Bronchial epithelial cell (primary cell): ENCODE measurements at regions not wholly inside any gene's neighbourhood (a gene's known extent, or its start where the extent isn't known, plus 50 kb on each side); places are given as distances from the start of the nearest gene placed in this dataset.

Experiments
- DNase-seq: peaks from one replicate; pipeline ENCODE4 v3.0.0-alpha.2; 2010; ENCODE audit warnings: low read depth
- FAIRE-seq: peaks from 2 replicates; lab custom pipeline; 2011; peaks lifted over from hg19 to GRCh38; lab: Jason Lieb, UNC
- H3K27me3 ChIP-seq: 2 replicates; pipeline ENCODE4 v1.5.1; 2011; ENCODE audit warnings: low read length; ENCODE audit not compliant: control insufficient read depth, insufficient read depth
- H3K36me3 ChIP-seq: 2 replicates; pipeline ENCODE4 v1.5.1; 2011; ENCODE audit warnings: low read length; ENCODE audit not compliant: control insufficient read depth, insufficient read depth
- H3K4me3 ChIP-seq: 2 replicates; pipeline ENCODE4 v1.5.1; 2011; ENCODE audit warnings: mild to moderate bottlenecking, low read depth, low read length, control low read depth
- CTCF ChIP-seq: IDR thresholded peaks from 2 replicates; pipeline ENCODE4 v1.5.1; 2011; ENCODE audit warnings: mild to moderate bottlenecking, moderate library complexity, low read length, control low read depth, inconsistent platforms; ENCODE audit not compliant: insufficient read depth, severe bottlenecking

- FAIRE-seq: no peak
- H3K4me3 ChIP-seq: no peak overlapping the region
- TF ChIP-seq CTCF: no peak
- no peaks in the 10 kb centered on the region for H3K36me3 ChIP-seq
- H3K27me3 ChIP-seq: no peaks in the 10 kb centered on the region
- no peak for DNase-seq
Observed at GRCh38 chr3:44030687-44031305, 210.9 kb upstream of the TOPAZ1 start.

- DNase-seq: no peak
- Histone ChIP-seq H3K4me3 (no peak overlapping the region), H3K27me3 (no peaks in the 10 kb centered on the region), H3K36me3 (no peaks in the 10 kb centered on the region)
- FAIRE-seq: peak; percentile 7
- no peak for TF ChIP-seq CTCF
Observed at GRCh38 chr3:44031387-44032380, 210.0 kb upstream of the TOPAZ1 start.

GRCh38 chr3:44032487-44032886 lies 209.2 kb upstream of the TOPAZ1 start:
- DNase-seq (no peak), FAIRE-seq (no peak)
- Histone ChIP-seq H3K4me3 (no peak overlapping the region), H3K27me3 (no peaks in the 10 kb centered on the region), H3K36me3 (no peaks in the 10 kb centered on the region)
- TF ChIP-seq CTCF: no peak

DNA sequence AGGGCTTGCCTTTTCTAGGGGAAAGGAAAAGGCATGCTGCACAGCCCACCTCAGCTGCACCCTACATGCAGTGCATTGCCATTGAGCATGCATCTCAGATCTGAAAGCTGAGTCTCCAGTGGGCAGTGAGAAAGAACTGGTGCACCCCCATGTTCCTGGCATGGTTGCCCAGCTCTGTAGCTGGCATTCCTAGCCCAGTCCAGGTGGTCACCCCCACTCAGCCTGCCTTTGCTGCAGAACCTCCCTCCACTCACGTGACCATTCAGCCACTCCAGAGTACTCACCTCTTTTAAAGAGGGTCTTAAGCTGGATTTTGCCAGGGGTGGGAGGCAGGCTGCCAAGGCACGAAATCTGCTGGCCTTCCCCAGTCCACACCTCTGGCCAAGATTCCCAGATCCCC lies 208.6 kb upstream of the TOPAZ1 start:
- Histone ChIP-seq H3K4me3 (no peak overlapping the region), H3K36me3 (no peaks in the 10 kb centered on the region), H3K27me3 (no peaks in the 10 kb centered on the region)
- DNase-seq (no peak), FAIRE-seq (no peak)
- no peak for TF ChIP-seq CTCF

DNA sequence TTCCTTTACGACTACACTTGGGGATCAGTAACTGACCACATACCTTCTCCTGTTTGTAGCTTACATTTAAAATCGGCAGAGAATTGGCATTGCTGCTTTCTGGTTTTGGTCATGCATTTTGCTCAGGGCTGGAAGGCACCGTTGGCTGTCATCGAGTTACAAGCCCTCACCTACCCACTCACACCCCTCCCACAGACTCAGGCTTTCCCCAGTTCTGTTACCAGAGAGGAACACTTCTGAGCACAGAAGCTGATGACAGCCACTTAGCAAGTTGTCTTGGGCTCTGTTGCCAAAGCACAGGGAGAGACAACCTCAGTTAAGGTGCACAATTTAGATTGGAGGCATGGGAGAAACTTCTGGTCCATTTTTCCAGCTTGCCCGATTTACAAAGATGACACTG lies 204.8 kb upstream of the TOPAZ1 start:
- no peak for TF ChIP-seq CTCF
- Histone ChIP-seq H3K27me3 (no peaks in the 10 kb centered on the region), H3K36me3 (no peaks in the 10 kb centered on the region), H3K4me3 (no peak overlapping the region)
- DNase-seq (no peak), FAIRE-seq (peak; percentile 43)
